ENCODE measurements at regions not wholly inside any gene's neighbourhood (a gene's known extent, or its start where the extent isn't known, plus 50 kb on each side); places are given as distances from the start of the nearest gene placed in this dataset.

GRCh38 chr5:114984796-114985195 is 184.9 kb downstream of the TRIM36 start:
- Histone ChIP-seq H3K79me2 (ENCODE audit: control insufficient read depth, insufficient read depth, low read length) (no peaks in the 10 kb centered on the region), H3K4me3 (ENCODE audit: control insufficient read depth in 2 of 3, extremely low read depth in 1 of 3, insufficient read depth in 2 of 3, low read depth in 1 of 3, low read length in 3 of 3) (no peak overlapping the region), H3K27me3 (ENCODE audit: control insufficient read depth, extremely low read depth, insufficient read depth, low read length) (no peaks in the 10 kb centered on the region), H2AFZ (ENCODE audit: control insufficient read depth, low read length) (no peak overlapping the region), H3K9me3 (ENCODE audit: control insufficient read depth, low read depth, low read length) (no peaks in the 10 kb centered on the region), H4K20me1 (ENCODE audit: control insufficient read depth, extremely low read depth, insufficient read depth, low read length) (no peaks in the 10 kb centered on the region), H3K9me1 (ENCODE audit: control insufficient read depth, extremely low read depth, insufficient read depth, low read length) (no peaks in the 10 kb centered on the region), H3K4me1 (ENCODE audit: control insufficient read depth, extremely low read depth, insufficient read depth, low read length) (no peaks in the 10 kb centered on the region), H3K4me2 (ENCODE audit: control insufficient read depth, extremely low read depth, insufficient read depth, low read depth, low read length) (no peak overlapping the region), H3K27ac (ENCODE audit: control insufficient read depth, insufficient read depth, low read length) (no peak overlapping the region), H3K36me3 (ENCODE audit: control insufficient read depth in 2 of 2, extremely low read depth in 1 of 2, insufficient read depth in 2 of 2, low read length in 2 of 2) (no peaks in the 10 kb centered on the region), H3K9ac (ENCODE audit: control insufficient read depth, extremely low read depth, insufficient read depth, low read length) (no peak overlapping the region)
- DNase-seq (ENCODE audit: low read depth, low spot score) (no peak), FAIRE-seq (no peak)
- TF ChIP-seq EZH2 (IDR thresholded peaks at IDR 0.05; ENCODE audit: low read length), result no peak
- TF ChIP-seq CTCF (optimal IDR thresholded peaks at IDR 0.05 in 1 of 3, IDR thresholded peaks at IDR 0.05 in 1 of 3, conservative IDR thresholded peaks at IDR 0.05 in 1 of 3; ENCODE audit: extremely low read depth in 1 of 3, insufficient read depth in 2 of 3, low read length in 3 of 3), result no peak
- dilution Hi-C loops (cut with MboI; ENCODE audit: extremely low pct_ligation_motif_present, low sequenced_read_pairs), result no loop called here

GRCh38 chr5:114981111-114981510 is 188.6 kb downstream of the TRIM36 start:
- H3K9me3 ChIP-seq (ENCODE audit: control insufficient read depth, low read depth, low read length), result no peaks in the 10 kb centered on the region
- TF ChIP-seq EZH2 (IDR thresholded peaks at IDR 0.05; ENCODE audit: low read length) (no peak), CTCF (optimal IDR thresholded peaks at IDR 0.05 in 1 of 3, IDR thresholded peaks at IDR 0.05 in 1 of 3, conservative IDR thresholded peaks at IDR 0.05 in 1 of 3; ENCODE audit: extremely low read depth in 1 of 3, insufficient read depth in 2 of 3, low read length in 3 of 3) (no peak)
- no peak overlapping the region for H3K4me3 ChIP-seq (ENCODE audit: control insufficient read depth in 2 of 3, extremely low read depth in 1 of 3, insufficient read depth in 2 of 3, low read depth in 1 of 3, low read length in 3 of 3)
- DNase-seq (ENCODE audit: low read depth, low spot score), result no peak
- H3K4me2 ChIP-seq (ENCODE audit: control insufficient read depth, extremely low read depth, insufficient read depth, low read depth, low read length), result no peak overlapping the region
- H4K20me1 ChIP-seq (ENCODE audit: control insufficient read depth, extremely low read depth, insufficient read depth, low read length), result no peaks in the 10 kb centered on the region
- no peak overlapping the region for H3K27ac ChIP-seq (ENCODE audit: control insufficient read depth, insufficient read depth, low read length)
- dilution Hi-C loops (cut with MboI; ENCODE audit: extremely low pct_ligation_motif_present, low sequenced_read_pairs), result no loop called here
- no peaks in the 10 kb centered on the region for H3K79me2 ChIP-seq (ENCODE audit: control insufficient read depth, insufficient read depth, low read length)
- H2AFZ ChIP-seq (ENCODE audit: control insufficient read depth, low read length), result no peak overlapping the region
- no peaks in the 10 kb centered on the region for H3K27me3 ChIP-seq (ENCODE audit: control insufficient read depth, extremely low read depth, insufficient read depth, low read length)
- H3K36me3 ChIP-seq (ENCODE audit: control insufficient read depth in 2 of 2, extremely low read depth in 1 of 2, insufficient read depth in 2 of 2, low read length in 2 of 2), result no peaks in the 10 kb centered on the region
- H3K9me1 ChIP-seq (ENCODE audit: control insufficient read depth, extremely low read depth, insufficient read depth, low read length), result no peaks in the 10 kb centered on the region
- H3K4me1 ChIP-seq (ENCODE audit: control insufficient read depth, extremely low read depth, insufficient read depth, low read length), result no peaks in the 10 kb centered on the region
- H3K9ac ChIP-seq (ENCODE audit: control insufficient read depth, extremely low read depth, insufficient read depth, low read length), result no peak overlapping the region
- no peak for FAIRE-seq
